Retinal pigment epithelial cell (primary cell): ENCODE measurements at regions not wholly inside any gene's neighbourhood (a gene's known extent, or its start where the extent isn't known, plus 50 kb on each side); places are given as distances from the start of the nearest gene placed in this dataset.

Experiments used
- DNase-seq: peaks from one replicate; pipeline ENCODE4 v3.0.0-alpha.2; 2010; ENCODE audit warnings: low read depth
- H3K4me3 ChIP-seq: 2 replicates; pipeline ENCODE4 v1.5.1; 2011; ENCODE audit warnings: mild to moderate bottlenecking, low read length, control low read depth, moderate library complexity
- CTCF ChIP-seq: conservative IDR thresholded peaks from 2 replicates; pipeline ENCODE4 v1.5.1; 2011; ENCODE audit warnings: low read depth, low read length, control low read depth, inconsistent platforms

DNA sequence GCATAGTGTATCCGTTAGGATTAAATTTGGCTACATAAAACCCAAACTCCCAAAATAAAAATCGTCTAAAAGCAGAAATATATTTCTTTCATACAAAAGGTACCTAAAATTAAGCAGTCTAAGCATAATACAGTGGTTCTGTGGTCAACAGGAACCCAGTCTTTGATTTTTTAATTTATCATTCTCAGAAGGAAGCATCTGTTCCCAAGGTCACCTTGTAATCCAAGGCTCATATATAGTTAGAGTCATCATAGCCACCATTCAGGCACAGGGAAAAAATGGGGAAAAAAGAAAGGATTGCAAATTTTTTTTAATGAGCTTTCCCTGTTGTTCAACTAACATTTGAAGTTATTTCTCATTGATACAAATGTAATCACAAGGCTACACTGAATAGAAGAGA, 983.2 kb downstream of the PLOD2 start:
- no peak for DNase-seq
- H3K4me3 ChIP-seq = no peak overlapping the region
- no peak for TF ChIP-seq CTCF

- H3K4me3 ChIP-seq = no peak overlapping the region
Measured at GRCh38 chr3:145182196-145182911, 978.6 kb downstream of the PLOD2 start.

DNA sequence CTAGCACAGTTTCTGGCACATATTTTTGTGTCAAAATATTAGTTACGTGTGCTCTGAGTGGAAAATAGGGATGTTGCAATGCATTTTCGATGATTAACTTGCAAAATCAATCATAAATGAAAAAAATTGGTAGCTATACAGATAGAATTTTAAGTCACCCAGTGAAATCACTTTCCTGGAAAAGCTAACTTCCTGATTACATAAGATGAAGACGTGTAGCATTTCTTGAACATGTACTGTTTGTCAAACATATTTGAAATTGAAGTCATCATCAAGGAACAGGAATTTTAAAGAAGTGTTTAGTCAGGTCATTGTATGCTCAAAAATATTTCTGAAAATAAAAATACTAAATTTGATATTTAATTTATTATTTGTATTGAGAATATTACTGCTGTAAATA, 977.7 kb downstream of the PLOD2 start:
- no peak for DNase-seq
- no peak overlapping the region for H3K4me3 ChIP-seq
- no peak for TF ChIP-seq CTCF

More at GRCh38 chr3:145182196-145182911, 978.6 kb downstream of the PLOD2 start:
- DNase-seq = peak; percentile 54
- TF ChIP-seq CTCF = no peak

DNA sequence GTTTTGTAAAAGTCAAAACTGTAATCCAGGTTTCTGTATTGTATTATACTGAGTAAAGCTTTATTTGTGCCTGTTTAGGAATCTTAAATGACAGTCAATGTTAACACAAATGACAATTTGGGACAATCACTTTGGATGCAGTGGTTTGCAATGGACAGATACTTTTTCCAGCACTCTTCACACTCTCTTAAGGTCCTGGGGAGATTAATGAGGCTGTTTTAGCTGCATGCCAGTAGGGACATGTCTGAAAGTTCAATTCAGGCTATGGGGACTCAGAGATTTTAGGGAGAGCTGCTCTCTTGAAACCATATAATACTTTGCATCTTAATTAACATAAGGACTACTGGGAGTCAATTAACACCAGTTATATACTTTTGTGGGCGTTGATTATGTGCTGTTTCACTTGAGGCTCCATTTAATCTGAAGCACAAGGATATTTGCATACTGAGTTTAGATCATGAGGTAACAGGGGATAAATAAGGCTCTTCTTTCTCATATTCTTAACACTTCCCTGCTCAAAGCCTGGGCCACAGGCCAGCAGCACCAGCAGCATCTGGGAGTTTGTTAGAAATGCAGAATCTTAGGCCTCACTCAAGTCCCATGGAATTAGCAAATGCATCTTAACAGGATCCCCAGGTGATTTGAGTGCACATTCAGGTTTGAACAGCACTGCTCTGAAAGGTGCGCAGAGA, 972.8 kb downstream of the PLOD2 start:
- no peak for DNase-seq
- H3K4me3 ChIP-seq = no peak overlapping the region
- no peak for TF ChIP-seq CTCF

GRCh38 chr3:145190138-145190537, 970.8 kb downstream of the PLOD2 start:
- no peak for TF ChIP-seq CTCF
- H3K4me3 ChIP-seq = no peak overlapping the region
- DNase-seq = no peak

GRCh38 chr3:145190761-145191160, 970.2 kb downstream of the PLOD2 start:
- H3K4me3 ChIP-seq = no peak overlapping the region
- DNase-seq = no peak
- TF ChIP-seq CTCF = no peak

- DNase-seq = no peak
- no peak for TF ChIP-seq CTCF
Measured at GRCh38 chr3:145191543-145191942, 969.4 kb downstream of the PLOD2 start.

More at GRCh38 chr3:145191543-145191942, 969.4 kb downstream of the PLOD2 start:
- no peak overlapping the region for H3K4me3 ChIP-seq
